Breast epithelium (tissue), 4 donors: ENCODE measurements at regions not wholly inside any gene's neighbourhood (a gene's known extent, or its start where the extent isn't known, plus 50 kb on each side); places are given as distances from the start of the nearest gene placed in this dataset.
"Not testable (repeated sequence)": the region's sequence is repeated elsewhere in the genome, so short reads cannot be mapped to it uniquely, and the experiment has no call there.

Experiments
- DNase-seq, 2 donors: peaks; one replicate each; pipeline ENCODE4 v3.0.0-alpha.2; 2019; ENCODE audit warnings: low spot score in 2 of 2
- H3K27ac ChIP-seq, 2 donors: fragments of 200-600 bp; sonication (generic) in 1 of 2; one replicate each; pipeline ENCODE4 v1.5.1; 2016 to 2019; ENCODE audit warnings: mild to moderate bottlenecking in 1 of 2
- H3K27me3 ChIP-seq, 2 donors: fragments of 200-600 bp; sonication (generic) in 1 of 2; one replicate each; pipeline versions ENCODE4 v1.5.1 to v1.6.0; 2017 to 2019; ENCODE audit warnings: control low read depth in 1 of 2, mild to moderate bottlenecking in 1 of 2
- H3K36me3 ChIP-seq: fragments of 200-600 bp; one replicate; pipeline ENCODE4 v1.5.1; 2019
- H3K4me1 ChIP-seq, 2 donors: fragments of 200-600 bp; sonication (generic); one replicate each; pipeline ENCODE4 v1.5.1; 2016 to 2019; ENCODE audit warnings: control low read depth in 1 of 2
- H3K4me3 ChIP-seq, 3 donors: fragments of 200-600 bp; sonication (generic); 1 replicate in 2 of 3; 2 replicates in 1 of 3; pipeline ENCODE4 v1.5.1; 2016 to 2019; ENCODE audit warnings: mild to moderate bottlenecking in 3 of 3, moderate library complexity in 2 of 3
- H3K9me3 ChIP-seq, 2 donors: fragments of 200-600 bp; sonication (generic) in 1 of 2; one replicate each; pipeline ENCODE4 v1.5.1; 2016 to 2019; ENCODE audit warnings: control low read depth in 1 of 2
- CTCF ChIP-seq, 3 donors: fragments of 450-650 bp; IDR thresholded peaks; one replicate each; pipeline ENCODE4 v1.5.1; 2016 to 2017; ENCODE audit warnings: antibody characterized with exemption in 3 of 3, mild to moderate bottlenecking in 3 of 3, moderate library complexity in 3 of 3
- POLR2A ChIP-seq: fragments of 450-650 bp; IDR thresholded peaks from one replicate; pipeline ENCODE4 v1.6.1; 2016; ENCODE audit warnings: antibody characterized with exemption, mild to moderate bottlenecking, moderate library complexity
- POLR2AphosphoS5 ChIP-seq, 3 donors: sonication (generic); formaldehyde crosslinking; IDR thresholded peaks; one replicate each; pipeline ENCODE4 v1.6.1; 2017; ENCODE audit warnings: antibody characterized with exemption in 3 of 3
- intact Hi-C: fragments of 100-400 bp; cut with DNase I; formaldehyde crosslinking; loops from one replicate; pipeline ENCODE4 v1.15.1; 2023; ENCODE audit warnings: low total_unique reads

- Histone ChIP-seq H3K27me3 (no peaks in the 10 kb centered on the region), H3K27ac (no peak overlapping the region), H3K36me3 (no peaks in the 10 kb centered on the region), H3K4me3 (no peak overlapping the region), H3K9me3 (no peaks in the 10 kb centered on the region), H3K4me1 (no peaks in the 10 kb centered on the region)
- DNase-seq, result no peak
- no peak for TF ChIP-seq POLR2A
- TF ChIP-seq POLR2AphosphoS5 (IDR thresholded peaks at IDR 0.05), result no peak
- no peak for TF ChIP-seq CTCF (IDR thresholded peaks at IDR 0.05)
- intact Hi-C loops, result loop anchor here (10.0 kb wide), 1 partner anchor 278 kb away; no protein-coding TSS in a partner anchor
Measured at GRCh38 chr15:31207246-31207645, 105.7 kb upstream of the TRPM1 start.

GRCh38 chr15:31207861-31208260 lies 106.3 kb upstream of the TRPM1 start:
- H3K36me3 ChIP-seq, H3K27me3 ChIP-seq, H3K4me3 ChIP-seq, H3K9me3 ChIP-seq, H3K27ac ChIP-seq, H3K4me1 ChIP-seq, DNase-seq: not testable (repeated sequence)
- intact Hi-C loops, result loop anchor here (10.0 kb wide), 1 partner anchor 277 kb away; no protein-coding TSS in a partner anchor

GRCh38 chr15:31208817-31209216 lies 107.3 kb upstream of the TRPM1 start:
- H3K27me3 ChIP-seq, result no peaks in the 10 kb centered on the region
- no peak overlapping the region for H3K4me3 ChIP-seq
- TF ChIP-seq POLR2A, result no peak
- no peak for TF ChIP-seq POLR2AphosphoS5 (IDR thresholded peaks at IDR 0.05)
- TF ChIP-seq CTCF (IDR thresholded peaks at IDR 0.05), result no peak
- no peaks in the 10 kb centered on the region for H3K36me3 ChIP-seq
- H3K27ac ChIP-seq, result no peak overlapping the region
- no peaks in the 10 kb centered on the region for H3K9me3 ChIP-seq
- intact Hi-C loops, result loop anchor here (10.0 kb wide), 1 partner anchor 276 kb away; no protein-coding TSS in a partner anchor
- DNase-seq, result no peak
- H3K4me1 ChIP-seq, result no peaks in the 10 kb centered on the region

GRCh38 chr15:31211353-31211752 lies 109.8 kb upstream of the TRPM1 start:
- Histone ChIP-seq H3K36me3 (no peaks in the 10 kb centered on the region), H3K27ac (no peak overlapping the region)

GRCh38 chr15:31212326-31213080 lies 111.0 kb upstream of the TRPM1 start:
- H3K36me3 ChIP-seq, result no peaks in the 10 kb centered on the region
- H3K27ac ChIP-seq, result no peak overlapping the region
- no peak overlapping the region for H3K4me3 ChIP-seq
- intact Hi-C loops, result no loop called here
- no peaks in the 10 kb centered on the region for H3K9me3 ChIP-seq
- DNase-seq, result no peak
- H3K27me3 ChIP-seq, result no peaks in the 10 kb centered on the region
- TF ChIP-seq POLR2A (no peak), POLR2AphosphoS5 (IDR thresholded peaks at IDR 0.05) (no peak), CTCF (IDR thresholded peaks at IDR 0.05) (no peak)
- peaks cover 9 to 10% of the 10 kb centered on the region in 2 donors for H3K4me1 ChIP-seq

More at GRCh38 chr15:31211353-31211752, 109.8 kb upstream of the TRPM1 start:
- Histone ChIP-seq H3K27me3 (no peaks in the 10 kb centered on the region), H3K4me1 (peaks cover 9 to 10% of the 10 kb centered on the region in 2 donors), H3K9me3 (no peaks in the 10 kb centered on the region), H3K4me3 (no peak overlapping the region)
- no peak for DNase-seq
- TF ChIP-seq POLR2AphosphoS5 (IDR thresholded peaks at IDR 0.05) (no peak), POLR2A (no peak), CTCF (IDR thresholded peaks at IDR 0.05) (no peak)
- intact Hi-C loops, result no loop called here
